ENCODE measurements at regions not wholly inside any gene's neighbourhood (a gene's known extent, or its start where the extent isn't known, plus 50 kb on each side); places are given as distances from the start of the nearest gene placed in this dataset.

- H3K9me3 Mint-ChIP-seq: peaks cover 10% of the 10 kb centered on the region
- H3K4me3 Mint-ChIP-seq: peak overlapping the region; percentile 75
- H3K27ac Mint-ChIP-seq: peak overlapping the region; percentile 93
- H3K27me3 Mint-ChIP-seq (ENCODE audit: low read depth): no peaks in the 10 kb centered on the region
- H3K4me1 Mint-ChIP-seq (ENCODE audit: low read depth): peaks cover 64% of the 10 kb centered on the region
- H3K36me3 Mint-ChIP-seq (ENCODE audit: low read depth): peaks cover 26% of the 10 kb centered on the region
Observed at GRCh38 chr13:74061926-74062595, 72.1 kb downstream of the KLF12 start.

- Mint-ChIP-seq H3K27ac (no peak overlapping the region), H3K27me3 (ENCODE audit: low read depth) (no peaks in the 10 kb centered on the region), H3K36me3 (ENCODE audit: low read depth) (peaks cover 22% of the 10 kb centered on the region), H3K9me3 (peaks cover 10% of the 10 kb centered on the region), H3K4me3 (no peak overlapping the region), H3K4me1 (ENCODE audit: low read depth) (peaks cover 35% of the 10 kb centered on the region)
Observed at GRCh38 chr13:74056801-74057542, 77.2 kb downstream of the KLF12 start.

GRCh38 chr13:74052402-74052928 is 81.7 kb downstream of the KLF12 start:
- peaks cover 25% of the 10 kb centered on the region for H3K4me1 Mint-ChIP-seq (ENCODE audit: low read depth)
- no peak overlapping the region for H3K4me3 Mint-ChIP-seq
- H3K27ac Mint-ChIP-seq: no peak overlapping the region
- peaks cover 12% of the 10 kb centered on the region for H3K36me3 Mint-ChIP-seq (ENCODE audit: low read depth)
- H3K27me3 Mint-ChIP-seq (ENCODE audit: low read depth): no peaks in the 10 kb centered on the region
- no peaks in the 10 kb centered on the region for H3K9me3 Mint-ChIP-seq

GRCh38 chr13:74048756-74049155 is 85.4 kb downstream of the KLF12 start:
- H3K4me3 Mint-ChIP-seq: no peak overlapping the region
- no peaks in the 10 kb centered on the region for H3K9me3 Mint-ChIP-seq
- H3K27ac Mint-ChIP-seq: no peak overlapping the region
- no peaks in the 10 kb centered on the region for H3K27me3 Mint-ChIP-seq (ENCODE audit: low read depth)
- H3K36me3 Mint-ChIP-seq (ENCODE audit: low read depth): peaks cover 12% of the 10 kb centered on the region
- H3K4me1 Mint-ChIP-seq (ENCODE audit: low read depth): peaks cover 21% of the 10 kb centered on the region

- peaks cover 21% of the 10 kb centered on the region for H3K4me1 Mint-ChIP-seq (ENCODE audit: low read depth)
- H3K27ac Mint-ChIP-seq: no peak overlapping the region
- no peaks in the 10 kb centered on the region for H3K27me3 Mint-ChIP-seq (ENCODE audit: low read depth)
- no peaks in the 10 kb centered on the region for H3K9me3 Mint-ChIP-seq
- no peak overlapping the region for H3K4me3 Mint-ChIP-seq
- peaks cover 10% of the 10 kb centered on the region for H3K36me3 Mint-ChIP-seq (ENCODE audit: low read depth)
Observed at GRCh38 chr13:74047931-74048600, 86.1 kb downstream of the KLF12 start.

GRCh38 chr13:74046431-74046830 is 87.8 kb downstream of the KLF12 start:
- Mint-ChIP-seq H3K9me3 (no peaks in the 10 kb centered on the region), H3K27me3 (ENCODE audit: low read depth) (no peaks in the 10 kb centered on the region), H3K27ac (no peak overlapping the region), H3K4me1 (ENCODE audit: low read depth) (peaks cover 20% of the 10 kb centered on the region), H3K36me3 (ENCODE audit: low read depth) (peaks cover 10% of the 10 kb centered on the region), H3K4me3 (no peak overlapping the region)

GRCh38 chr13:74045583-74045982 is 88.6 kb downstream of the KLF12 start:
- no peak overlapping the region for H3K27ac Mint-ChIP-seq
- peaks cover 15% of the 10 kb centered on the region for H3K4me1 Mint-ChIP-seq (ENCODE audit: low read depth)
- H3K27me3 Mint-ChIP-seq (ENCODE audit: low read depth): no peaks in the 10 kb centered on the region
- H3K9me3 Mint-ChIP-seq: no peaks in the 10 kb centered on the region
- H3K4me3 Mint-ChIP-seq: no peak overlapping the region
- H3K36me3 Mint-ChIP-seq (ENCODE audit: low read depth): peaks cover 7% of the 10 kb centered on the region

- Mint-ChIP-seq H3K4me1 (ENCODE audit: low read depth) (peaks cover 9% of the 10 kb centered on the region), H3K9me3 (no peaks in the 10 kb centered on the region), H3K4me3 (no peak overlapping the region), H3K27me3 (ENCODE audit: low read depth) (no peaks in the 10 kb centered on the region), H3K36me3 (ENCODE audit: low read depth) (peaks cover 3% of the 10 kb centered on the region), H3K27ac (no peak overlapping the region)
Observed at GRCh38 chr13:74043237-74043636, 91.0 kb downstream of the KLF12 start.

GRCh38 chr13:74040200-74040599 is 94.0 kb downstream of the KLF12 start:
- no peak overlapping the region for H3K4me3 Mint-ChIP-seq
- no peaks in the 10 kb centered on the region for H3K27me3 Mint-ChIP-seq (ENCODE audit: low read depth)
- H3K4me1 Mint-ChIP-seq (ENCODE audit: low read depth): peaks cover 22% of the 10 kb centered on the region
- no peaks in the 10 kb centered on the region for H3K9me3 Mint-ChIP-seq
- no peak overlapping the region for H3K27ac Mint-ChIP-seq
- H3K36me3 Mint-ChIP-seq (ENCODE audit: low read depth): peaks cover 3% of the 10 kb centered on the region

- no peaks in the 10 kb centered on the region for H3K27me3 Mint-ChIP-seq (ENCODE audit: low read depth)
- no peak overlapping the region for H3K27ac Mint-ChIP-seq
- H3K4me1 Mint-ChIP-seq (ENCODE audit: low read depth): peaks cover 22% of the 10 kb centered on the region
- no peaks in the 10 kb centered on the region for H3K9me3 Mint-ChIP-seq
- H3K36me3 Mint-ChIP-seq (ENCODE audit: low read depth): peaks cover 3% of the 10 kb centered on the region
- no peak overlapping the region for H3K4me3 Mint-ChIP-seq
Observed at GRCh38 chr13:74039667-74040066, 94.5 kb downstream of the KLF12 start.

GRCh38 chr13:74039154-74039553 is 95.0 kb downstream of the KLF12 start:
- no peaks in the 10 kb centered on the region for H3K9me3 Mint-ChIP-seq
- H3K27ac Mint-ChIP-seq: no peak overlapping the region
- H3K36me3 Mint-ChIP-seq (ENCODE audit: low read depth): peaks cover 3% of the 10 kb centered on the region
- H3K4me3 Mint-ChIP-seq: no peak overlapping the region
- peaks cover 22% of the 10 kb centered on the region for H3K4me1 Mint-ChIP-seq (ENCODE audit: low read depth)
- H3K27me3 Mint-ChIP-seq (ENCODE audit: low read depth): no peaks in the 10 kb centered on the region

- Mint-ChIP-seq H3K36me3 (ENCODE audit: low read depth) (peaks cover 2% of the 10 kb centered on the region), H3K27ac (no peak overlapping the region), H3K4me1 (ENCODE audit: low read depth) (peaks cover 22% of the 10 kb centered on the region), H3K27me3 (ENCODE audit: low read depth) (no peaks in the 10 kb centered on the region), H3K4me3 (no peak overlapping the region), H3K9me3 (no peaks in the 10 kb centered on the region)
Observed at GRCh38 chr13:74037762-74038161, 96.4 kb downstream of the KLF12 start.

- Mint-ChIP-seq H3K4me1 (ENCODE audit: low read depth) (peaks cover 23% of the 10 kb centered on the region), H3K27me3 (ENCODE audit: low read depth) (no peaks in the 10 kb centered on the region), H3K27ac (no peak overlapping the region), H3K4me3 (no peak overlapping the region), H3K36me3 (ENCODE audit: low read depth) (no peaks in the 10 kb centered on the region), H3K9me3 (no peaks in the 10 kb centered on the region)
Observed at GRCh38 chr13:74036373-74036772, 97.8 kb downstream of the KLF12 start.

- no peak overlapping the region for H3K27ac Mint-ChIP-seq
- peaks cover 21% of the 10 kb centered on the region for H3K4me1 Mint-ChIP-seq (ENCODE audit: low read depth)
Observed at GRCh38 chr13:74035896-74036295, 98.3 kb downstream of the KLF12 start.

GRCh38 chr13:74032325-74032724 is 101.9 kb downstream of the KLF12 start:
- Mint-ChIP-seq H3K4me3 (no peak overlapping the region), H3K4me1 (ENCODE audit: low read depth) (peaks cover 16% of the 10 kb centered on the region), H3K27me3 (ENCODE audit: low read depth) (no peaks in the 10 kb centered on the region), H3K27ac (no peak overlapping the region), H3K36me3 (ENCODE audit: low read depth) (no peaks in the 10 kb centered on the region), H3K9me3 (no peaks in the 10 kb centered on the region)

More at GRCh38 chr13:74035896-74036295, 98.3 kb downstream of the KLF12 start:
- H3K4me3 Mint-ChIP-seq: no peak overlapping the region
- no peaks in the 10 kb centered on the region for H3K27me3 Mint-ChIP-seq (ENCODE audit: low read depth)
- H3K36me3 Mint-ChIP-seq (ENCODE audit: low read depth): no peaks in the 10 kb centered on the region
- no peaks in the 10 kb centered on the region for H3K9me3 Mint-ChIP-seq

Data from T-helper 1 cell treated with Interleukin-12 subunit alpha and Interleukin-12 subunit beta and Interleukin-4 antibody, amounts not matched to agents 30 μg/mL and 1 μg/mL, for 36 hours (primary cell).